GM18511 (cell line): ENCODE measurements at regions not wholly inside any gene's neighbourhood (a gene's known extent, or its start where the extent isn't known, plus 50 kb on each side); places are given as distances from the start of the nearest gene placed in this dataset.
"Not testable (repeated sequence)": the region's sequence is repeated elsewhere in the genome, so short reads cannot be mapped to it uniquely, and the experiment has no call there.

Source experiments
- ATAC-seq: cut with Tn5 transposase; IDR thresholded peaks from one replicate; pipeline ENCODE4 v1.9.1; 2021; ENCODE audit warnings: mild to moderate bottlenecking, moderate library complexity; ENCODE audit not compliant: unreplicated experiment

- ATAC-seq: no peak
Measured at GRCh38 chr4:97134456-97134855, 1008.8 kb downstream of the STPG2 start.

GRCh38 chr4:97139791-97140190, 1003.5 kb downstream of the STPG2 start:
- ATAC-seq: no peak

GRCh38 chr4:97140545-97140944, 1002.7 kb downstream of the STPG2 start:
- no peak for ATAC-seq

- ATAC-seq: not testable (repeated sequence)
Measured at GRCh38 chr4:97141332-97141731, 1001.9 kb downstream of the STPG2 start.

- no peak for ATAC-seq
Measured at GRCh38 chr4:97142410-97142809, 1000.9 kb downstream of the STPG2 start.

GRCh38 chr4:97142893-97143292, 1000.4 kb downstream of the STPG2 start:
- ATAC-seq: no peak

- ATAC-seq: no peak
Measured at GRCh38 chr4:97144199-97144598, 999.1 kb downstream of the STPG2 start.

GRCh38 chr4:97150966-97151365, 992.3 kb downstream of the STPG2 start:
- ATAC-seq: no peak

- no peak for ATAC-seq
Measured at GRCh38 chr4:97152149-97152548, 991.1 kb downstream of the STPG2 start.

- ATAC-seq: no peak
Measured at GRCh38 chr4:97153042-97153441, 990.2 kb downstream of the STPG2 start.

GRCh38 chr4:97159625-97160024, 983.7 kb downstream of the STPG2 start:
- ATAC-seq: no peak

- no peak for ATAC-seq
Measured at GRCh38 chr4:97185233-97185632, 958.0 kb downstream of the STPG2 start.

GRCh38 chr4:97197106-97197505, 946.2 kb downstream of the STPG2 start:
- ATAC-seq: no peak

- no peak for ATAC-seq
Measured at GRCh38 chr4:97208749-97209148, 934.5 kb downstream of the STPG2 start.

- ATAC-seq: no peak
Measured at GRCh38 chr4:97215409-97215941, 927.8 kb downstream of the STPG2 start.

- no peak for ATAC-seq
Measured at GRCh38 chr4:97216046-97216445, 927.2 kb downstream of the STPG2 start.

- ATAC-seq: no peak
Measured at GRCh38 chr4:97235521-97235920, 907.8 kb downstream of the STPG2 start.

- no peak for ATAC-seq
Measured at GRCh38 chr4:97238956-97239666, 904.2 kb downstream of the STPG2 start.

GRCh38 chr4:97239667-97239997, 903.6 kb downstream of the STPG2 start:
- ATAC-seq: no peak

- no peak for ATAC-seq
Measured at GRCh38 chr4:97252615-97253154, 890.6 kb downstream of the STPG2 start.

- no peak for ATAC-seq
Measured at GRCh38 chr4:97262769-97263168, 880.5 kb downstream of the STPG2 start.

GRCh38 chr4:97270051-97270450, 873.2 kb downstream of the STPG2 start:
- ATAC-seq: no peak

GRCh38 chr4:97279391-97279790, 863.9 kb downstream of the STPG2 start:
- ATAC-seq: no peak
